Stimulated activated effector memory CD8-positive, alpha-beta T cell treated with anti-CD3 and anti-CD28 coated beads, Interleukin-12 subunit alpha, Interleukin-12 subunit beta, amount 100 ng/mL, for 72 hours (primary cell): ENCODE measurements at regions not wholly inside any gene's neighbourhood (a gene's known extent, or its start where the extent isn't known, plus 50 kb on each side); places are given as distances from the start of the nearest gene placed in this dataset.
"Not testable (repeated sequence)": the region's sequence is repeated elsewhere in the genome, so short reads cannot be mapped to it uniquely, and the experiment has no call there.

Experiments
- ATAC-seq: fragments of 150-1000 bp; cut with Tn5 transposase; 2 replicates; pipeline ENCODE4 v1.10.0; 2021
- DNase-seq, 2 donors: peaks; one replicate each; pipeline ENCODE4 v3.0.0; 2021 to 2022; ENCODE audit warnings: low spot score in 2 of 2
- H3K27ac Mint-ChIP-seq: one replicate; pipeline ENCODE4 v1.8.0; 2022; ENCODE audit warnings: mild to moderate bottlenecking, mixed read lengths
- H3K36me3 Mint-ChIP-seq: one replicate; pipeline ENCODE4 v1.8.0; 2022; ENCODE audit warnings: mild to moderate bottlenecking, mixed read lengths
- H3K4me1 Mint-ChIP-seq: one replicate; pipeline ENCODE4 v1.8.0; 2022; ENCODE audit warnings: mixed read lengths
- H3K4me3 Mint-ChIP-seq: one replicate; pipeline ENCODE4 v1.8.0; 2022; ENCODE audit warnings: mild to moderate bottlenecking, mixed read lengths
- H3K9me3 Mint-ChIP-seq: one replicate; pipeline ENCODE4 v1.8.0; 2022; ENCODE audit warnings: mixed read lengths

DNA sequence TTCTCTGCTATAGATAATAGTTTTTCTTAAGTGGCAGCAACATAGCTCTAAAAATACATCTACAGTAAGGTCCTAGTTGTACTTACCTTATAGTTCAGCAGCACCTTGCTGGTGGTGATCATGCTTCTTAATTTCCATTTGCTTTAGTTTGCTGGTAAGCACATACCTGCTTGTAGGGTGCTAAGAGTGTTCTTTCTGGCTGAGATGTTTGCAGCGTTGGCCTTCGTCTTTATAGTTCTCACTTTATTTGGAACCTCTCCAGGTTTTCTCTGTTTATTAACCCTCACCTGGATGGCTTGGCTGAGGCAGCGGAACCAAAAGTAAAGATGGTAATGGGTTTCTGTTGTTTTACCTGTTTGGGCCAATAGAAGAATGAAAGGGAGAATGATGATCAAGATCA lies 123.6 kb upstream of the EFEMP1 start:
- no peak overlapping the region for H3K27ac Mint-ChIP-seq
- H3K4me3 Mint-ChIP-seq = no peak overlapping the region
- H3K9me3 Mint-ChIP-seq = peaks cover 7% of the 10 kb centered on the region
- no peaks in the 10 kb centered on the region for H3K36me3 Mint-ChIP-seq
- DNase-seq = no peak
- ATAC-seq = no peak
- no peaks in the 10 kb centered on the region for H3K4me1 Mint-ChIP-seq

DNA sequence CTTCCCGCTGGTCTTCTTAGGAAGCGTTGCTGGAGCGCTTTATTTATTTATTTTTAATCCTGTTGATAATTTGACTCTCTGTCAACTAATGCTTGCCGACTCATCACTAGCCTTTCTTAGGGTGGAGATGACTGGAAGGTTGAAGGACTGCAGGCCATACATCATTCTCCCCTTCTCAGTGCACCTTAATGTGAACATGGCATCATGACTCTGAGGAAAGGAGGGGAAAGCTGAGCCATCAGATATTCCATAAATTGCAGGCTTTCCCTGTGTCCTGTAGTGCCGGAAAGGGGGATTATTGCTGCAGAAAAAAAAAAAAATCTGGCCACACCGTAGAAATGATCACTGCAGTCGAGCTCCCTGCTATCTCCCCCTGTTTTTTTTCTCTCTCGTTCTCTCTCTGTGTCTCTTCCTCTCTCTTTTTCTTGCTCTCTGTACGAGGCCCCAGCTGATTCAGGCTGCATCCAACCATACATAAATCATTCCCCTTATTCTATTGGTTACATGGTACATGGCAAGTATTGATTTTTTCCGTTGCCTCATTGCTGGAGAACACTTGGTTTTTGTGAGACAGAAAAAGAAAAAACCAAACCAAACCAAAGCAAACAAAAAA lies 125.8 kb upstream of the EFEMP1 start:
- no peaks in the 10 kb centered on the region for H3K36me3 Mint-ChIP-seq
- DNase-seq = no peak
- peaks cover 7% of the 10 kb centered on the region for H3K9me3 Mint-ChIP-seq
- H3K4me1 Mint-ChIP-seq = no peaks in the 10 kb centered on the region
- ATAC-seq = no peak
- H3K4me3 Mint-ChIP-seq = no peak overlapping the region
- H3K27ac Mint-ChIP-seq = no peak overlapping the region

DNA sequence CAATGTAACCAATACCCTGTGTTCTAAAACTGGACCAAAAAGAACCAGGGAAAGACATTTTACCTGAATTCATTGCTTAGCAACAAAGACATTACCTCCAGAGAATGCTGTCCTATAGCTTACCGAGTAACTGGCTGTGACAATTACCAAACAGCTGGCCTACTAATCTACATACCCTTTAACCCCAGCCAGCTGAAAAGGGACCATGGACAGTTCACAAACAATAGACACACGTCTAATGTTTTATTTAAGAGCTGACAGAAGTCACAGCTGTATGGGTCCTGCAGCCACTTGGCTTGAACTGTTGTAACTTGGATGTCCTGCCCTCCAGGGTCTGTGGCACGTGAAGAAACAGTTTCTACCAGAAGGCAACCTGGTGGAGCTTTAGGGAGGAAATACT lies 130.1 kb upstream of the EFEMP1 start:
- ATAC-seq = no peak
- Mint-ChIP-seq H3K9me3 (peaks cover 12% of the 10 kb centered on the region), H3K27ac (no peak overlapping the region), H3K4me3 (no peak overlapping the region), H3K4me1 (no peaks in the 10 kb centered on the region), H3K36me3 (no peaks in the 10 kb centered on the region)
- no peak for DNase-seq

DNA sequence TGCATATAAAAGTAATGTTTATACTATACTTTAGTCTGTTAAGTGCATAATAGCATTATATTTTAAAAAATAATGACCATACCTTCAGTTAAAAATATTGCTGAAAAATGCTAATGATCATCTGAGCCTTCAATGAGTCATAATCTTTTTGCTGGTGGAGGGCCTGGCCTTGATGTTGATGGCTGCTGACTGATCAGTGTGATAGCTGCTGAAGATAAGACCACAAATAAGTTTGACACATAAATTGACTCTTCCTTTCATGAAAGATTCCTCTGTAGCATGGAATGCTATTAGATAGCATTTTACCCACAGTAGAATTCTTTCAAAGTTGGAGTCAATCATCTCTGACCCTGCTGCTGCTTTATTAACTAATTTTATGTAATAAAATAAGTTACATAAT lies 128.4 kb upstream of the CCDC85A start:
- DNase-seq (no peak), ATAC-seq (no peak)
- H3K36me3 Mint-ChIP-seq = no peaks in the 10 kb centered on the region
- no peaks in the 10 kb centered on the region for H3K4me1 Mint-ChIP-seq
- H3K27ac Mint-ChIP-seq = no peak overlapping the region
- no peak overlapping the region for H3K4me3 Mint-ChIP-seq
- H3K9me3 Mint-ChIP-seq = peaks cover 6% of the 10 kb centered on the region

DNA sequence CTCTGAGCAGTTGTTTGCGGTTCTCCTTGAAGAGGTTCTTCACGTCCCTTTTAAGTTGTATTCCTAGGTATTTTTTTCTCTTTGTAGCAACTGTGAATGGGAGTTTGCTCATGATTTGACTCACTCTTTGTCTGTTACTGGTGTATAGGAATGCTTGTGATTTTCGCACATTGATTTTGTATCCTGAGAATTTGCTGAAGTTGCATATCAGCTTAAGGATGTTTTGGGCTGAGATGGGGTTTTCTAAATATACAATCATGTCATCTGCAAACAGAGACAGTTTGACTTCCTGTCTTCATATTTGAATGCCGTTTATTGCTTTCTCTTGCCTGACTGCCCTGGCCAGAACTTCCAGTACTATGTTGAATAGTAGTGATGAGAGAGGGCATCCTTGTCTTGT lies 122.5 kb upstream of the CCDC85A start:
- not testable (repeated sequence) for DNase-seq, H3K36me3 Mint-ChIP-seq, H3K27ac Mint-ChIP-seq, H3K4me1 Mint-ChIP-seq, ATAC-seq, H3K4me3 Mint-ChIP-seq
- peaks cover 16% of the 10 kb centered on the region for H3K9me3 Mint-ChIP-seq

DNA sequence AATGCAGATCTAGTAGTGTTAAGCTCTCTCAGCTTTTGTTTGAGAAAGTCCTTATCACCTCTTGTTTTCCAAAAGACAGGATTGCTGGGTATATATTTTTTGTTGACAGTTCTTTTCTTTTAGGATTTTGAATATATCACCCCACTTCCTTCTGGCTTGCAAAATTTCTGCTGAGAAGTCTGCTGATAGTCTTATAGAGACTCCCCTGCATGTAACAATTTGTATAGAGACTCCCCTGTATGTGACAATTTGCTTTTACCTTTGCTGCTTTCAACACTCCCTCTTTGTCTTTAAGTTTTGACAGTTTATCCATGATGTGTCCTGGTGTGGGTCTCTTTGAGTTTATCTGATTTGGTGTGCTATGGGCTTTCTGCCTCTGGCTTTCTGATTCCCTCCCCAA lies 115.0 kb upstream of the CCDC85A start:
- H3K36me3 Mint-ChIP-seq = no peaks in the 10 kb centered on the region
- no peak overlapping the region for H3K4me3 Mint-ChIP-seq
- H3K4me1 Mint-ChIP-seq = no peaks in the 10 kb centered on the region
- DNase-seq (no peak), ATAC-seq (no peak)
- peaks cover 6% of the 10 kb centered on the region for H3K9me3 Mint-ChIP-seq
- no peak overlapping the region for H3K27ac Mint-ChIP-seq

DNA sequence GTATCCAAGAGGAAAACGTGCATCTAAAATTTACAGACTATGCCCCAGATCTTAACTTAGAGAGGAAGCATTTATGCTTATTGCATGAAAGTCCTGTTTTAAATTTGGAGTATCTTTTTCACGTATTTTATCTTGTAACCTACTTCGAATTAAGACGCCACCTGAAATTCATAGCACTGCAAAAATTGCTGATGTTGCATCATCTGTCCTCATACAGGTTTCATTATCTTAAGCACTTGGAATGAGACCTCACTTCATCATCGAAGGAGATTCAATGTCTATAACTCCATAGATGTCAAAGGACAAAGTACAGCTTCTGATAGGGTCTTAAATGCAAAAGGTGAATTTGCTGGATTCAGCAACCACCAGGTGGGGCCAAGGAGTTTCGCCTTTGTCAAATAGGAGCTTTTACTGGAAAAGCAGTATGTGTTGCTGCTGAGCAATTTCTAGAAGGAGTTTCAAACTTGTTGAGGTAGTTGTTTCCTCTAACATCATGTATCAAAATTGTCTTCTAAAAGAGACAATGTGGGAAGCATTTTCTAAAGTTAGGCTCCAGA lies 106.4 kb upstream of the CCDC85A start:
- no peak overlapping the region for H3K27ac Mint-ChIP-seq
- no peak overlapping the region for H3K4me3 Mint-ChIP-seq
- H3K4me1 Mint-ChIP-seq = no peaks in the 10 kb centered on the region
- DNase-seq = no peak
- no peak for ATAC-seq
- peaks cover 3% of the 10 kb centered on the region for H3K9me3 Mint-ChIP-seq
- no peaks in the 10 kb centered on the region for H3K36me3 Mint-ChIP-seq

DNA sequence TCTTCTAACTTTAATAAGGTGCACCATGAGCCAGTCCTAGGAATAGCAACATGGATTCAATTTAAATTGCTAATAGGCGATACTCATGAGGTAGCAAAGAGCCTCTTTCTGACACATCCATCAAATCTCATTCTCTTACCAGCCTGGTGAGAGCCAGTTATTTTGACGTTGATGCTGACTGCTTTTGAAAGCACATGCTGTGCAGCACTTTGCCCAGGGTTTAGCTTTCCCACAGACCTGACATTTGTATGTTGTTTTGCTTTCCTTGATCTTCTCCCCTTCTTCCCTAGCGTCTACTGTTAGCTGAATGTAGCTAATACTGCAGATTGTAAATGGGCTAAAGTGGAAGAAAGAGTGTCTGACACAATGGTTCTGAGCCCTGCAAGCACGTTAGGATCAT lies 101.1 kb upstream of the CCDC85A start:
- DNase-seq (no peak), ATAC-seq (no peak)
- no peak overlapping the region for H3K4me3 Mint-ChIP-seq
- no peaks in the 10 kb centered on the region for H3K36me3 Mint-ChIP-seq
- H3K9me3 Mint-ChIP-seq = peaks cover 3% of the 10 kb centered on the region
- no peaks in the 10 kb centered on the region for H3K4me1 Mint-ChIP-seq
- H3K27ac Mint-ChIP-seq = no peak overlapping the region

DNA sequence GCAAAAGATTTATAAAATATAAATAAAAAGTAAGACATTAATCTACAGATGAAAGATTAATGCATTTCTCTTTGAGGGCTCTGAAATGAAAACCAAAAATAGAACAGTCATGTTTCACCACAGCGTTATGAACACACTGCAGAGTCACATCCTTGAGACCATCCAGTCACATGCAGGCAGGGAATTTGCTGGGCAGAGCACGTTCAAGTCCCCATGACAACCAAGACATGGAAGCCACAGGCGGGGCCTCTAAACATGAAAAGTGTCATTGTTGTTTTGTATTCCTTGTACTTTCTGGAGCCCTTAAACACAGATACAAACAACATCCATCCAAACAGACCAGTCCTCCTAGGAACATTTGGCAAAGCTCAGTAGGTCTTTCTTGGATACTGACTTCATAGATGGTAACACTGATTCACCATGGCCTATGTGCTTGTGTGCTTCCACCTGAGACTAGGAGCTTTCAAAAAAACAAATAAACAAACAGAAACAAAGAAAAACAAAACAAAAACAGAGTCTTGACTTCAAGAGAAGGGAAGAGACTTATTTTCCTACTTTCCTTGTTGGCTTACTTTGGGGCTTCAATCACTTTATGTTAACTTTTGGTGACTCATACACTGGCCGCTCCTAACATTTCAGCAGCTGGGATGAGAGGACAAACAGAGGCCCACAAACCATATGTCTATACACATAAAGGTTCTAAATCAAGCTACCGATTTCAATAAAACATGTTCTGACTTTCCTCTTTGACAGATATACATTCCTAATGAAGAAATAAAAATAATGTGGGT lies 99.5 kb upstream of the CCDC85A start:
- H3K27ac Mint-ChIP-seq = no peak overlapping the region
- no peak for DNase-seq
- no peaks in the 10 kb centered on the region for H3K4me1 Mint-ChIP-seq
- no peak overlapping the region for H3K4me3 Mint-ChIP-seq
- ATAC-seq = no peak
- H3K9me3 Mint-ChIP-seq = peaks cover 3% of the 10 kb centered on the region
- no peaks in the 10 kb centered on the region for H3K36me3 Mint-ChIP-seq

DNA sequence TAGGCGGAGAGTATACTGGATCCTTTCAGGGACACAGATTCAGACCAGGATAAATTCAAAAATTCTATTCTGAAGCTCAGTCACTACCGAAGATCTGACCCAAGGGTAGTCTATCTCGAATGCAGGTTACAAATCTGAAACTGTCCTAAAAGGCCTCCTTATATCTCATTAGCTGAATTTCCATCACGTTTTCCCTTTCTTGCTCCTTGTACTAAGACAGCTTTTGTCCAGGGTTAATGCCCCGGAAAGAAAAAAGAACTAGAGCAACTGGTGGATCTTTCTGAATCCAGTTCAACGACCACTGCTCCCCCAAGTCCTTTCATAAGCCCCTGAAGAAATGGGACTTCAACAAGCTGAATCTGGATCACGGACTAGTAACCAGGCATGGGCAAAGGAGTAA lies 97.5 kb upstream of the CCDC85A start:
- no peaks in the 10 kb centered on the region for H3K4me1 Mint-ChIP-seq
- H3K9me3 Mint-ChIP-seq = peaks cover 5% of the 10 kb centered on the region
- no peak overlapping the region for H3K4me3 Mint-ChIP-seq
- no peak overlapping the region for H3K27ac Mint-ChIP-seq
- DNase-seq (no peak), ATAC-seq (no peak)
- no peaks in the 10 kb centered on the region for H3K36me3 Mint-ChIP-seq

DNA sequence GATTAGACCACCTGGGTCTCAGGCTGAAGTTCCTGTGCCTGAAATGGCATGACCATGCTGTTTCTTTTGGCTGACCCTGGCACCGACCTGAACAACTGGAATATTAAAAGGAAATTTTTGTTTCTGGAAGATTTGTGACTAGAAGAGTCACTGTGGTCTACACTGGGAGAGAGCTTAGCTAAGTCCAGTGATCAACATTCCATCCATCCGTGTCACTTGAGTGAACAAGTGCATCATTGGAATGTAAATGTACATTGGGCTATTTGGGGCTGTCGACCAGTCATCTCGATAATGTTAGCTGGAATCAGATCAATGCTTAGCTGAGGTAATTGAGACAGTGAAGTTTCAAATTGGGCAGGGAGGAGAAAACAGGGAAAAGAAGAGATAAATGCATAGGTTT lies 95.4 kb upstream of the CCDC85A start:
- Mint-ChIP-seq H3K36me3 (no peaks in the 10 kb centered on the region), H3K4me1 (no peaks in the 10 kb centered on the region), H3K4me3 (no peak overlapping the region), H3K9me3 (peaks cover 5% of the 10 kb centered on the region), H3K27ac (no peak overlapping the region)
- DNase-seq (no peak), ATAC-seq (no peak)

DNA sequence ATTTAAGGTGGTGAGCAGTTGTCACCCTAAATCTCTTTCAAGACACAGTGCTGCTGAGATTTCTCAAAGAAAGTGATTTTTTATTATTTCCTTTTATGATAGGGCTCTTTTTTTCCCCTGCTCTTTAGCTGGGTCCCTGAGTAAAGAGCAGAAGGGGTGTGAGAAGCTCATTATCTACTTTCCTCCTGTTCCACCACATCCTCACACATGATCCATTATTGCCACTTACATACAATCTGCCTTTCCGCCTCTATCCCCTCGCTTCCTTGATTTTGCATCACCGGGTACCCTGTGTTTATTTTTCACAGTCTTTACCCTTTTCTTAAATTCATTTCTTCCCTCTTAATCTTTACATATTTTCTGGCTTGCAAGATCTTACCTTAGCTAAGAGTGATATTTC lies 93.9 kb upstream of the CCDC85A start:
- ATAC-seq = no peak
- no peak for DNase-seq
- Mint-ChIP-seq H3K36me3 (no peaks in the 10 kb centered on the region), H3K9me3 (peaks cover 10% of the 10 kb centered on the region), H3K4me3 (no peak overlapping the region), H3K27ac (no peak overlapping the region), H3K4me1 (no peaks in the 10 kb centered on the region)

DNA sequence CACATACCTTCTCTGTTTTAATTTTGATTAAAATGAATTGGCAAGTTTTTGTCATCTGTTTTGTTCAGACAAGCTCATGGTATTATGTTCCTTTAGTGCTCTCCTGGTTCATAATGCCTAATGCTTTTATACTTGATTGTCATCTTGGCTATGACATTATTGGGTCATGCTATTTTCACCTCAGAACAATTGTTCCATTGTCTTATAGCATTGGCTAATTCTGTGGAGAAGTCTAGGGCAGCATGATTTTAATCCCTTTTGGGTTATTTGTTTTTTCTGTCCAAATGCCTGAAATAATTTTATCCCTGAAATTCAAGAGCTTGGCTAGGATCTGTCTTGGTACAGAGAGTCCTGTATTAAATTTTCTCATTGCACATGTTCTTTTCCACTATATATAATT lies 83.8 kb upstream of the CCDC85A start:
- Mint-ChIP-seq H3K9me3 (peaks cover 9% of the 10 kb centered on the region), H3K36me3 (no peaks in the 10 kb centered on the region), H3K27ac (no peak overlapping the region), H3K4me3 (no peak overlapping the region), H3K4me1 (no peaks in the 10 kb centered on the region)
- ATAC-seq (no peak), DNase-seq (no peak)

DNA sequence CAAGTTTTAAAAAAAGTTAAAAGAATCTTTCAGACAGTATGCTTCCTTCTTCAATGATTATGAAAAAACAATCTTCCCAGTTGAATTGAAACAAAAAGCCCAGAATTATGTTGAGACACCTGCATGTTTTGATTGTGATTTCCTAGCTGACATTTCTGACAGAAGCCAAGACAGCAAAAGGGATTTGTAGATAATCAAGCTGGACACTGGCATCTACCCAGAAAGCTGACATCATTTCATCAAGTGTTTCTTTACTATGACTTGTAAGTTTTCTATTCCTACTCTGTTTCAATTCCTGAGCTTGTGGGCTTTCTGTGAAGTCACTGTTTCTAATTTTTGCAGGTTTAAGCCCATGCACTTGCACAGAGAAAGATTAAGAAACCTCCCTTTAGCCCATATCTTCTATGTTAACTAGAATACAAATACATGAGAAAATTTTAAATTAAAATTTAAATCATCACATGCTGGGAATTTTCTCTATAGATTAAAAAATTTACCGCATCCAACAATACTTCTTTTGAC lies 82.9 kb upstream of the CCDC85A start:
- H3K4me3 Mint-ChIP-seq = no peak overlapping the region
- no peak for ATAC-seq
- DNase-seq = no peak
- no peak overlapping the region for H3K27ac Mint-ChIP-seq
- H3K4me1 Mint-ChIP-seq = no peaks in the 10 kb centered on the region
- no peaks in the 10 kb centered on the region for H3K36me3 Mint-ChIP-seq
- H3K9me3 Mint-ChIP-seq = peaks cover 8% of the 10 kb centered on the region

DNA sequence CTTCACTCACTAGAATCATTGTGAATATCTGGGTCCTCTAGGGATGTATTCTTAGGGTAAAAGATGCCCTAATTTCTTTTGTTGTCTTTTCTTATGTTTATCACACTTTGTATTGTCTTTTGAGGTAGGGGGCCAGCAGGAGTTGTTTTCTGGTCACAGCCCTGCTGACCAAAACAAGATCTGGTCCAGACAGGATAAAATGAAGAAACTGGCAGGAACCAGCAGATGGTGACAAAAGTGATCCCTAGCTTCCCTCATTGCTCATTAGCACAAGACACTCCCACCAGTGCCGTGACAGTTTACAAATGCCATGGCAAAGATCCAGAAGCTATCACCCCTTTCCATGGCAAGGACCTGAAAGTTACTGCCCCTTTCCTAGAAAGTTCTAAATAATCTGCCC lies 81.7 kb upstream of the CCDC85A start:
- Mint-ChIP-seq H3K4me3 (no peak overlapping the region), H3K4me1 (no peaks in the 10 kb centered on the region), H3K9me3 (peaks cover 8% of the 10 kb centered on the region), H3K36me3 (no peaks in the 10 kb centered on the region), H3K27ac (no peak overlapping the region)
- DNase-seq (no peak), ATAC-seq (no peak)

DNA sequence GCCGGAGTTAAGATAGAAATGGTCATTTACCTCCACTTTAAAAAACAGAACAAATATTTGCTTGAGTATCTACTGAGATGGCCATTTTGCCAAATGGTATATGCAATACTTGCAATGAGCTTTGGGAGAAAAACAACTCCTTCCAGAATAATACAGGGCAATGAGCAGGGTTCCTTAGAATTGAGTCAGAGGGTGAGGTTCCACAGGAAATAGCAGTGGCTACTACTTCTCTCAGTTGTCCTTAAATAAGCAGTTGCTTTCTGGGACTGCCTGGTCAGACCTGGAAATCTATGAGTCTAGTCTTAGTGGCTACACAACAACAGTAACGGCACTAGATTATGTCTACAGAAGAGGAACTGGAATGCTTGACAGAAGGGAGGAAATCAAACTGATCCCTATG lies 80.9 kb upstream of the CCDC85A start:
- H3K36me3 Mint-ChIP-seq = no peaks in the 10 kb centered on the region
- H3K27ac Mint-ChIP-seq = no peak overlapping the region
- H3K4me1 Mint-ChIP-seq = no peaks in the 10 kb centered on the region
- no peak overlapping the region for H3K4me3 Mint-ChIP-seq
- DNase-seq (no peak), ATAC-seq (no peak)
- peaks cover 8% of the 10 kb centered on the region for H3K9me3 Mint-ChIP-seq
